ENCODE measurements at regions not wholly inside any gene's neighbourhood (a gene's known extent, or its start where the extent isn't known, plus 50 kb on each side); places are given as distances from the start of the nearest gene placed in this dataset.

DNA sequence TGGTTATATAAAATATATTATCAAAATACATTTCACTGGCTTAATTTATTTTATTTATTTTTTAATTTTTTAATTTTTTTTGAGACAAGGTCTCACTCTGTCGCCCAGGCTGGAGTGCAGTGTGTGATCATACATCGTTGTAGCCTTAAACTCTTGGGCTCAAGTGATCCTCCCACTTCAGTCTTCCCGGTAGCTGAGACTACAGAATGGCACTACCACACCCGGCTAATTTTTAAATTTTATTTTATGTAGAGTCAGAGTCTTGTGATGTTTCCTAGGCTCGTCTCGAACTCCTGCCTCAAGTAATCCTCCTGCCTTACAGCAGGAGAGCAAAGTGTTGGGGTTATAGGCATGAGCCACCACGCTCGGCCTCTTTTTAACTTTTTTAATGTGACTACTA is 143.8 kb downstream of the CEP135 start (continued):
- TF ChIP-seq CHD7 (IDR thresholded peaks at IDR 0.05; ENCODE audit: insufficient replicate concordance, low read length) (no peak), JUN (IDR thresholded peaks at IDR 0.05; ENCODE audit: low read depth, low read length) (no peak), EZH2 (IDR thresholded peaks at IDR 0.05; ENCODE audit: low read depth, low read length, severe bottlenecking) (no peak), RAD21 (IDR thresholded peaks at IDR 0.05 in 1 of 2, conservative IDR thresholded peaks at IDR 0.05 in 1 of 2; ENCODE audit: low read depth in 2 of 2, low read length in 2 of 2) (no peak), EP300 (IDR thresholded peaks at IDR 0.05; ENCODE audit: borderline replicate concordance in 1 of 2, low read depth in 2 of 2, low read length in 2 of 2) (no peak), BCL11A (IDR thresholded peaks at IDR 0.05; ENCODE audit: low read depth in 2 of 2, low read length in 2 of 2) (no peak), TBP (IDR thresholded peaks at IDR 0.05; ENCODE audit: low read depth, low read length) (no peak), GABPA (IDR thresholded peaks at IDR 0.05; ENCODE audit: borderline replicate concordance, insufficient read depth, low read length) (no peak)
